Karpas-422 (cell line): ENCODE measurements at regions not wholly inside any gene's neighbourhood (a gene's known extent, or its start where the extent isn't known, plus 50 kb on each side); places are given as distances from the start of the nearest gene placed in this dataset.
A peak's percentile ranks its signal among the peaks of the same experiment; 100 is the strongest.

ENCODE experiments used
- DNase-seq: peaks from one replicate; pipeline ENCODE4 v3.0.0-alpha.2; 2015
- H2AFZ ChIP-seq: fragments of 200-600 bp; sonication (generic); 2 replicates; pipeline ENCODE4 v1.6.1; 2014; ENCODE audit warnings: antibody characterized with exemption, low read length, mixed read lengths
- H3K27ac ChIP-seq: fragments of 200-600 bp; sonication (generic); 2 replicates; pipeline ENCODE4 v1.5.1; 2014; ENCODE audit warnings: mild to moderate bottlenecking, low read length, moderate library complexity
- H3K27me3 ChIP-seq: fragments of 200-600 bp; sonication (generic); 2 replicates; pipeline ENCODE4 v1.6.1; 2014; ENCODE audit warnings: low read length, mixed read lengths
- H3K36me3 ChIP-seq: fragments of 200-600 bp; sonication (generic); 2 replicates; pipeline ENCODE4 v1.6.1; 2014; ENCODE audit warnings: low read length, mixed read lengths; ENCODE audit not compliant: insufficient read depth
- H3K4me1 ChIP-seq: fragments of 200-600 bp; sonication (generic); 2 replicates; pipeline ENCODE4 v1.6.1; 2014; ENCODE audit warnings: mild to moderate bottlenecking, low read length, mixed read lengths
- H3K4me2 ChIP-seq: fragments of 200-600 bp; sonication (generic); 2 replicates; pipeline ENCODE4 v1.6.1; 2014; ENCODE audit warnings: low read length, low read depth, mild to moderate bottlenecking; ENCODE audit not compliant: poor library complexity, severe bottlenecking
- H3K4me3 ChIP-seq: fragments of 200-600 bp; sonication (generic); 2 replicates; pipeline ENCODE4 v1.5.1; 2014; ENCODE audit warnings: mild to moderate bottlenecking, antibody characterized with exemption, low read length, mixed read lengths
- H3K79me2 ChIP-seq: fragments of 200-600 bp; sonication (generic); 2 replicates; pipeline ENCODE4 v1.6.1; 2014; ENCODE audit warnings: mild to moderate bottlenecking, low read length, mixed read lengths
- H3K9ac ChIP-seq: fragments of 200-600 bp; sonication (generic); 2 replicates; pipeline ENCODE4 v1.6.0; 2014; ENCODE audit warnings: low read length
- H3K9me2 ChIP-seq: fragments of 200-600 bp; sonication (generic), shearing (Covaris generic); replicated peaks from 2 replicates; pipeline ENCODE4 v1.6.0; 2014; ENCODE audit warnings: mild to moderate bottlenecking, low read length, moderate library complexity; ENCODE audit not compliant: insufficient read depth
- H3K9me3 ChIP-seq: fragments of 300-700, 200-600 bp; sonication (generic); 2 replicates; pipeline ENCODE4 v1.6.1; 2014; ENCODE audit warnings: low read length, mixed read lengths
- H4K20me1 ChIP-seq: fragments of 200-600 bp; sonication (generic); 2 replicates; pipeline ENCODE4 v1.6.1; 2014; ENCODE audit warnings: mild to moderate bottlenecking, antibody characterized with exemption, low read length, low read depth; ENCODE audit not compliant: insufficient read depth

DNA sequence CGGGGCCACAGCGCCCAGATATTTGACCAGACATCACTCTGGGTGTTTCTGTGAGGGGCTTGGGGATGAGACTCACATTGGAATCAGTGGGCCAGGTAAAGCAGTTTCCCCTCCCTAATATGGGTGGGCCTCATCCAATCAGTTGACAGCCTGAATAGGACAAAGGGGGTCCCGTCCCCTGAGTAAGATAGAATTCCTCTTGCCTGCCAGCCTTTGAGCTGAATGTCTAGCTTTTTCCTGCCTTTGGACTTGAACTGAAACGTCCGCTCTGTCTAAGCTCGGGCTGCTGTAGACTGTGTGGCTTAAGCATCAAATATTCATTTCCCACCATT, 88.8 kb upstream of the DIO3 start:
- H3K27me3 ChIP-seq, result no peaks in the 10 kb centered on the region
- H3K79me2 ChIP-seq, result no peaks in the 10 kb centered on the region
- no peak overlapping the region for H3K4me3 ChIP-seq
- no peak overlapping the region for H3K4me2 ChIP-seq
- no peak for DNase-seq
- no peak overlapping the region for H2AFZ ChIP-seq
- no peaks in the 10 kb centered on the region for H3K4me1 ChIP-seq
- H3K9ac ChIP-seq, result no peak overlapping the region
- H3K36me3 ChIP-seq, result no peaks in the 10 kb centered on the region
- no peaks in the 10 kb centered on the region for H3K9me2 ChIP-seq
- no peaks in the 10 kb centered on the region for H4K20me1 ChIP-seq
- H3K9me3 ChIP-seq, result no peaks in the 10 kb centered on the region
- H3K27ac ChIP-seq, result no peak overlapping the region

DNA sequence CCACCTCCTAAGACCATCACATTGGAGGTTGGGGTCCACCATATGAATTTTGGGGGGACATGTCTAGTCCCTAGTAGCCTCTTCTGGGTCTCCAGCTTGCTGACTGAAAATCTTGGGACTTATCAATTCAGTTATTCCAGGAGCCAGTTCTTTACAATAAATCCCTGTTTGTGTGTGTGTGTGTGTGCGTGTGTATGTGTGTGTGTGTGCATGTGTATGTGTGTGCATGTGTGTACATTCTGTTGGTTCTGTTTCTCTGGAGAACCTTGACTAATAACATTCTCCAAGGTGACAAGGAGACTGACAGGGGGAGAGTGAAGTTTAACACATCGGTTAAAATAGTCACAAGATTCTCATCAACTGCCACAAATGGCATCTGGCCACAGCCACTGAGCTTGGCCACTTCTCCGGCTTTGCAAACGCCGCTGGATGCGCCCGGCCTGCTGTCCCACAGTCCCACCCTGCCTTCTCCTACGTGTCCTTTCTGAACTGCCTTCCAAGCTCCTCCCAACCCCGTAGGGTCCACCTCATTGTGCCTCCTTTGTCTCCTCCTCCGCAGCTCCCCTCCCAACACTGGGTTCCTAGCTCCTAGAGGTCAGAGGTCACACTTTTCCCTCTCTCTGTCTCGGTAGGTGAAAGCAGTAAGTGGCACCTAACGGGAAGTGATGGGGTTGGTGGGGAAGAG, 88.1 kb upstream of the DIO3 start:
- no peak overlapping the region for H2AFZ ChIP-seq
- H3K4me1 ChIP-seq, result no peaks in the 10 kb centered on the region
- H3K9ac ChIP-seq, result no peak overlapping the region
- H4K20me1 ChIP-seq, result no peaks in the 10 kb centered on the region
- no peak overlapping the region for H3K4me2 ChIP-seq
- no peaks in the 10 kb centered on the region for H3K36me3 ChIP-seq
- DNase-seq, result no peak
- no peaks in the 10 kb centered on the region for H3K9me2 ChIP-seq
- H3K4me3 ChIP-seq, result no peak overlapping the region
- no peaks in the 10 kb centered on the region for H3K9me3 ChIP-seq
- no peaks in the 10 kb centered on the region for H3K79me2 ChIP-seq
- no peak overlapping the region for H3K27ac ChIP-seq
- no peaks in the 10 kb centered on the region for H3K27me3 ChIP-seq

GRCh38 chr14:101473795-101474562, 87.3 kb upstream of the DIO3 start:
- H3K27ac ChIP-seq, result no peak overlapping the region
- H3K27me3 ChIP-seq, result no peaks in the 10 kb centered on the region
- no peaks in the 10 kb centered on the region for H3K36me3 ChIP-seq
- no peak overlapping the region for H3K9ac ChIP-seq
- H3K9me3 ChIP-seq, result no peaks in the 10 kb centered on the region
- H3K4me1 ChIP-seq, result no peaks in the 10 kb centered on the region
- H4K20me1 ChIP-seq, result no peaks in the 10 kb centered on the region
- H2AFZ ChIP-seq, result no peak overlapping the region
- H3K79me2 ChIP-seq, result no peaks in the 10 kb centered on the region
- no peak overlapping the region for H3K4me3 ChIP-seq
- H3K4me2 ChIP-seq, result no peak overlapping the region
- H3K9me2 ChIP-seq, result no peaks in the 10 kb centered on the region
- no peak for DNase-seq

DNA sequence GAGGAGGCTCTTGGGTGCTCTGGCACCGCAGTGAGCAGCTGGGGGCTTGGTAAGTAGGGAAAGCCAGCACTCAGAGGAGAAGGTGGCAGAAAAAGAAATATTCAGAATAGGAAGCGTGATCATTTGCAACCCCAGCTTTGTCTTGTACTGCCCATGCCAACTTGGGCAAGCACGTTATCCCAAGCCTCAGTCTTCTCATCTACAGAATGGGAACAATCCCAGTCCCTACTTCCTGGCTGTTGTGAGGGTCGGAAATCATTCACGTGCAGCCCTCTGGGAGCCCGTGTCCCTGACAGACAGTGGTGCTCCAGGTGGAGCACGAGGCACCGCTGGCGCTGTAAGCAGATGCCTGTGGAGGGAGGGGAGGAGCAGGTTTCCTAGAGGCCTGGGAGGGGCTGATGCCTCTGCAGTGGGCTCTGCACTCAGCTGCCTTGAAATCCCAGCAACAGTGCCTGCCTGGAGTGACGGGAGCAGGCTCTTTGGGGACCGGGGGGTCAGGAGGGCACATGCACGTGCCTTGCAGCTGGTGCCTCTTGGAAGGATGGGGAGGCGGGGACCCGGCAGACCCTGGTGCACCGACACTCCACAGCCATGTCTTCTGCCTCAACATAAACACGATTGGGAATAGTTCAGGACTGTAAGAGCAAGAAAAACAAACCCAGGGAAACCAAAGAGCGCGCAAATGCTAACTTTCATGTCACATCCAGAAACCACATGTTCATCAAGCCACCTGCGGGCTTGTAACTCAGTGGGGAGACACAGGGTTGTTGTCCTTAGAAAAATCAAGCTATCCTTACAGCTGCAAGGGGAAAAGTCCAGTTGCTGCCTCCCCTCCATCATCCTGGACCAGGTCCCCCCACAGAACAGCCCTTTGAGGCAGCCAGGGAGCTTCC, 86.5 kb upstream of the DIO3 start:
- H3K9me3 ChIP-seq, result no peaks in the 10 kb centered on the region
- H3K9me2 ChIP-seq, result no peaks in the 10 kb centered on the region
- H3K4me2 ChIP-seq, result no peak overlapping the region
- no peaks in the 10 kb centered on the region for H4K20me1 ChIP-seq
- H3K36me3 ChIP-seq, result no peaks in the 10 kb centered on the region
- no peaks in the 10 kb centered on the region for H3K27me3 ChIP-seq
- no peak for DNase-seq
- no peak overlapping the region for H3K9ac ChIP-seq
- H3K79me2 ChIP-seq, result no peaks in the 10 kb centered on the region
- H3K4me3 ChIP-seq, result no peak overlapping the region
- no peak overlapping the region for H3K27ac ChIP-seq
- no peak overlapping the region for H2AFZ ChIP-seq
- no peaks in the 10 kb centered on the region for H3K4me1 ChIP-seq

GRCh38 chr14:101475456-101476257, 85.6 kb upstream of the DIO3 start:
- H3K4me2 ChIP-seq, result no peak overlapping the region
- H3K9me3 ChIP-seq, result no peaks in the 10 kb centered on the region
- H3K4me1 ChIP-seq, result no peaks in the 10 kb centered on the region
- H4K20me1 ChIP-seq, result no peaks in the 10 kb centered on the region
- no peak overlapping the region for H3K9ac ChIP-seq
- H3K4me3 ChIP-seq, result no peak overlapping the region
- no peaks in the 10 kb centered on the region for H3K9me2 ChIP-seq
- H2AFZ ChIP-seq, result no peak overlapping the region
- H3K79me2 ChIP-seq, result no peaks in the 10 kb centered on the region
- no peak for DNase-seq
- no peaks in the 10 kb centered on the region for H3K36me3 ChIP-seq
- H3K27ac ChIP-seq, result no peak overlapping the region
- no peaks in the 10 kb centered on the region for H3K27me3 ChIP-seq

GRCh38 chr14:101476258-101476915, 84.9 kb upstream of the DIO3 start:
- no peaks in the 10 kb centered on the region for H3K9me2 ChIP-seq
- no peak overlapping the region for H2AFZ ChIP-seq
- H3K9ac ChIP-seq, result no peak overlapping the region
- no peaks in the 10 kb centered on the region for H3K27me3 ChIP-seq
- no peak overlapping the region for H3K4me2 ChIP-seq
- no peaks in the 10 kb centered on the region for H4K20me1 ChIP-seq
- H3K79me2 ChIP-seq, result no peaks in the 10 kb centered on the region
- no peaks in the 10 kb centered on the region for H3K9me3 ChIP-seq
- no peak overlapping the region for H3K27ac ChIP-seq
- no peaks in the 10 kb centered on the region for H3K36me3 ChIP-seq
- H3K4me1 ChIP-seq, result no peaks in the 10 kb centered on the region
- DNase-seq, result no peak
- H3K4me3 ChIP-seq, result no peak overlapping the region

DNA sequence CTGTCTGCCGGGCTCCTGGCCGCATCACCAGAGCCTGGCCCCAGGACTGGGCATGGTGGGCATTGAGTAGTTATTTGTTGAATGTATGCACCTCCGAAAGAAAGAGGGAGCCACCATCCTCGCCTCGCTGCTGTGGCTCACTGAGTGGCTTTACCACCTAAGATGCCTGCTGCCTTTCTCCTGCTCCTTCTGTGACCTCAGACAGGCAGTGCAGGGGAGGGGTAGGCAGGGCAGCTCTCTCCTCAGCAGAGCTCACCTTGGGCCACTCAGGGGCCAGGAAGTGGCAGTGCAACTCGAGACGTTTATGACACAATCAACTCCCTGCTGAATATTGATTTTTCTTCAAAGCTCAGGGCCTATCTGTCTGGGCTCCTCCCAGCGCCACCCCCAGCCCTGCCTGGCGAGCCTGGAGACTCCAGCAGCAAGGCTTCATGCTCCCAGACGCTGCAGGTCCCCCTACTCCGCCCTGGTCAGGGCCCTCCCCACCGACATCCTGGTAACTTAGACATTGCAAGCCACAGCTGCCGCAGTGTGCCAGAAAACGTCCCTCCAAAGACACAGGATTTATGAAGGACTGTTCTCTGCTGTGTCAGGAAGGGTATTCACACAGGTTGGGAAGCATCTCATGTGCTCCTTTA, 84.3 kb upstream of the DIO3 start:
- peaks cover 1% of the 10 kb centered on the region; the same call in 1 of the 2 replicates for H3K27me3 ChIP-seq
- H3K36me3 ChIP-seq, result no peaks in the 10 kb centered on the region
- no peaks in the 10 kb centered on the region for H4K20me1 ChIP-seq
- H3K4me1 ChIP-seq, result no peaks in the 10 kb centered on the region
- DNase-seq, result peak; percentile 45
- H3K9me2 ChIP-seq, result no peaks in the 10 kb centered on the region
- no peak overlapping the region for H3K27ac ChIP-seq
- no peak overlapping the region for H3K4me3 ChIP-seq
- no peak overlapping the region for H3K4me2 ChIP-seq
- no peak overlapping the region for H3K9ac ChIP-seq
- no peak overlapping the region for H2AFZ ChIP-seq
- H3K9me3 ChIP-seq, result no peaks in the 10 kb centered on the region
- H3K79me2 ChIP-seq, result no peaks in the 10 kb centered on the region
